ENCODE measurements at regions not wholly inside any gene's neighbourhood (a gene's known extent, or its start where the extent isn't known, plus 50 kb on each side); places are given as distances from the start of the nearest gene placed in this dataset.
A peak's percentile ranks its signal among the peaks of the same experiment; 100 is the strongest.

- FAIRE-seq (no peak), DNase-seq (ENCODE audit: low read depth) (no peak)
- no peaks in the 10 kb centered on the region for H3K27me3 ChIP-seq (ENCODE audit: control insufficient read depth, insufficient read depth, low read length)
- H3K36me3 ChIP-seq (ENCODE audit: control insufficient read depth, insufficient read depth, low read length): no peaks in the 10 kb centered on the region
- H3K4me3 ChIP-seq (ENCODE audit: low read depth, low read length): no peak overlapping the region
- TF ChIP-seq CTCF (IDR thresholded peaks at IDR 0.05; ENCODE audit: insufficient read depth, low read length, severe bottlenecking): no peak
Observed at GRCh38 chr13:63671296-63671695, 2255.6 kb upstream of the PCDH20 start.

GRCh38 chr13:63651394-63651793 is 2235.7 kb upstream of the PCDH20 start:
- FAIRE-seq (no peak), DNase-seq (ENCODE audit: low read depth) (no peak)
- Histone ChIP-seq H3K27me3 (ENCODE audit: control insufficient read depth, insufficient read depth, low read length) (no peaks in the 10 kb centered on the region), H3K4me3 (ENCODE audit: low read depth, low read length) (no peak overlapping the region), H3K36me3 (ENCODE audit: control insufficient read depth, insufficient read depth, low read length) (no peaks in the 10 kb centered on the region)
- no peak for TF ChIP-seq CTCF (IDR thresholded peaks at IDR 0.05; ENCODE audit: insufficient read depth, low read length, severe bottlenecking)

- DNase-seq (ENCODE audit: low read depth) (peak; percentile 3), FAIRE-seq (no peak)
- no peak for TF ChIP-seq CTCF (IDR thresholded peaks at IDR 0.05; ENCODE audit: insufficient read depth, low read length, severe bottlenecking)
- Histone ChIP-seq H3K4me3 (ENCODE audit: low read depth, low read length) (no peak overlapping the region), H3K27me3 (ENCODE audit: control insufficient read depth, insufficient read depth, low read length) (no peaks in the 10 kb centered on the region), H3K36me3 (ENCODE audit: control insufficient read depth, insufficient read depth, low read length) (no peaks in the 10 kb centered on the region)
Observed at GRCh38 chr13:63643543-63643942, 2227.9 kb upstream of the PCDH20 start.

- no peak for TF ChIP-seq CTCF (IDR thresholded peaks at IDR 0.05; ENCODE audit: insufficient read depth, low read length, severe bottlenecking)
- DNase-seq (ENCODE audit: low read depth): no peak
- FAIRE-seq: no peak
- Histone ChIP-seq H3K4me3 (ENCODE audit: low read depth, low read length) (no peak overlapping the region), H3K27me3 (ENCODE audit: control insufficient read depth, insufficient read depth, low read length) (no peaks in the 10 kb centered on the region), H3K36me3 (ENCODE audit: control insufficient read depth, insufficient read depth, low read length) (no peaks in the 10 kb centered on the region)
Observed at GRCh38 chr13:63636316-63636993, 2220.8 kb upstream of the PCDH20 start.

- FAIRE-seq: no peak
- no peak overlapping the region for H3K4me3 ChIP-seq (ENCODE audit: low read depth, low read length)
- no peak for TF ChIP-seq CTCF (IDR thresholded peaks at IDR 0.05; ENCODE audit: insufficient read depth, low read length, severe bottlenecking)
- DNase-seq (ENCODE audit: low read depth): no peak
- no peaks in the 10 kb centered on the region for H3K36me3 ChIP-seq (ENCODE audit: control insufficient read depth, insufficient read depth, low read length)
- H3K27me3 ChIP-seq (ENCODE audit: control insufficient read depth, insufficient read depth, low read length): no peaks in the 10 kb centered on the region
Observed at GRCh38 chr13:63632321-63632720, 2216.7 kb upstream of the PCDH20 start.

GRCh38 chr13:63631006-63631405 is 2215.4 kb upstream of the PCDH20 start:
- no peak for DNase-seq (ENCODE audit: low read depth)

More at GRCh38 chr13:63631006-63631405, 2215.4 kb upstream of the PCDH20 start:
- Histone ChIP-seq H3K27me3 (ENCODE audit: control insufficient read depth, insufficient read depth, low read length) (no peaks in the 10 kb centered on the region), H3K4me3 (ENCODE audit: low read depth, low read length) (no peak overlapping the region), H3K36me3 (ENCODE audit: control insufficient read depth, insufficient read depth, low read length) (no peaks in the 10 kb centered on the region)
- FAIRE-seq: no peak
- no peak for TF ChIP-seq CTCF (IDR thresholded peaks at IDR 0.05; ENCODE audit: insufficient read depth, low read length, severe bottlenecking)
